ENCODE measurements at regions not wholly inside any gene's neighbourhood (a gene's known extent, or its start where the extent isn't known, plus 50 kb on each side); places are given as distances from the start of the nearest gene placed in this dataset.
"Not testable (repeated sequence)": the region's sequence is repeated elsewhere in the genome, so short reads cannot be mapped to it uniquely, and the experiment has no call there.

- DNase-seq (ENCODE audit: low spot score) = no peak
These were observed 96.5 kb upstream of the HS6ST1 start for GRCh38 chr2:128414946-128415778.

GRCh38 chr2:128415779-128416061 lies 97.1 kb upstream of the HS6ST1 start:
- no peak for DNase-seq (ENCODE audit: low spot score)

- DNase-seq (ENCODE audit: low spot score) = no peak
These were observed 97.6 kb upstream of the HS6ST1 start for GRCh38 chr2:128416109-128416785.

DNA sequence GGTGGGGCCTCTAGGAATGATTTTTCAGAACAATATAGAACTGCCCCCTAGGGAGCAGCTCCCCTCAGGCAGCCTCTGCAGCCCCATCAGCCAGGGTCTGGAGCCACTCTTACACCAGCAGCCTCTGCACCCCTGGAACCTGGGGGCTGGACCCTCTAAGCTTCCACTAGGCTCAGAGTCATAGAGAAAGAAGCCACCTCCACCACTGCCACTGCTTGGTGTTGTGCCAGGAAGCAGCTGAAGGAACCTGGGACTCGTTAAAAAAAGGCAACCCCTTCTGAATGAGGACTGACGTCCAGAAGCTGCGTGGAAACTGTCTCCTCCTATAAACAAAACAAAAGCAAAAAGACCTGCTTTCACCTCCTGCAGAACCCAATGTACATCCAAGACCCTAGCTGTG lies 98.1 kb upstream of the HS6ST1 start:
- no peak for DNase-seq (ENCODE audit: low spot score)

- not testable (repeated sequence) for DNase-seq (ENCODE audit: low spot score)
These were observed 98.6 kb upstream of the HS6ST1 start for GRCh38 chr2:128417264-128417663.

DNA sequence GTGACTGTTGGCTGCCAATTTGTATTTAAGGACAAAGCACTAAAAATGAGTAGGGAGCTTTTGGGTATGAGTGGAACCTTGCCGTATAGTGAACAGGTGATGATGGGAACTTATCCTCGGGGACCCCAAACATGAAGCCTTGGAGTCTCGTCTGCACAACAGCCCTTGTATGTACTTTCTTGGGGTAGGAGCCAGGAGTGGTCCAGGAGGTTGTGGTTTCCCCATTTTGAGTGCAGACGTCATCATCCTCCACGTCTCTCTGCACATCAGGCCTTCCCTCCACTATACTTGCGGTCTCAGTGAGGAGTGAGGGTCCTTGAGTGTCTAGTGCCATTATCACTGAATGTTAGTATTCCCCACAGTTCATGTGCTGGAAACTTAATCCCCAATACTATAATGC lies 101.5 kb upstream of the HS6ST1 start:
- no peak for DNase-seq (ENCODE audit: low spot score)

GRCh38 chr2:128420776-128421175 lies 102.1 kb upstream of the HS6ST1 start:
- no peak for DNase-seq (ENCODE audit: low spot score)

DNA sequence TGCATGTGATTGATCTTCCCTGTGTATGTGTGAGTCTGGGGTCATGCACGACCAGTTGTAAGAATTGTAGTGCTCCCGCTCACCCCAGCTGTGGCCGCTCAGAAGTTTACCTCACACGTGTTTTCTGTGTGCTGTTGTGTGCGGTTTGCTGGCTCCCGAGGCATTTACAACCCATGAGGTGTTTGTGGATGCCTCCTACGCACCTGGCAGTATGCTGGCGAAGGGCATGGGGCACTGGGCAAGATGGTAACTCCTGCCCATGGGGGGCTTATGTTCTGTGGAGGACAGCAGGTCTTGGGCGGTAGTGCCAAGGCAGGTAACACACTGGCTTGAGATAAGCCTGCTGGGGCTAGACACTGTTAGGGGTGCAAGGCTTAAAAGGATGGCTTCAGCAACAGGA lies 102.6 kb upstream of the HS6ST1 start:
- no peak for DNase-seq (ENCODE audit: low spot score)

- DNase-seq (ENCODE audit: low spot score) = no peak
These were observed 103.2 kb upstream of the HS6ST1 start for GRCh38 chr2:128421861-128422311.

GRCh38 chr2:128422571-128422970 lies 103.9 kb upstream of the HS6ST1 start:
- no peak for DNase-seq (ENCODE audit: low spot score)

- DNase-seq (ENCODE audit: low spot score) = no peak
These were observed 105.1 kb upstream of the HS6ST1 start for GRCh38 chr2:128423788-128424165.

DNA sequence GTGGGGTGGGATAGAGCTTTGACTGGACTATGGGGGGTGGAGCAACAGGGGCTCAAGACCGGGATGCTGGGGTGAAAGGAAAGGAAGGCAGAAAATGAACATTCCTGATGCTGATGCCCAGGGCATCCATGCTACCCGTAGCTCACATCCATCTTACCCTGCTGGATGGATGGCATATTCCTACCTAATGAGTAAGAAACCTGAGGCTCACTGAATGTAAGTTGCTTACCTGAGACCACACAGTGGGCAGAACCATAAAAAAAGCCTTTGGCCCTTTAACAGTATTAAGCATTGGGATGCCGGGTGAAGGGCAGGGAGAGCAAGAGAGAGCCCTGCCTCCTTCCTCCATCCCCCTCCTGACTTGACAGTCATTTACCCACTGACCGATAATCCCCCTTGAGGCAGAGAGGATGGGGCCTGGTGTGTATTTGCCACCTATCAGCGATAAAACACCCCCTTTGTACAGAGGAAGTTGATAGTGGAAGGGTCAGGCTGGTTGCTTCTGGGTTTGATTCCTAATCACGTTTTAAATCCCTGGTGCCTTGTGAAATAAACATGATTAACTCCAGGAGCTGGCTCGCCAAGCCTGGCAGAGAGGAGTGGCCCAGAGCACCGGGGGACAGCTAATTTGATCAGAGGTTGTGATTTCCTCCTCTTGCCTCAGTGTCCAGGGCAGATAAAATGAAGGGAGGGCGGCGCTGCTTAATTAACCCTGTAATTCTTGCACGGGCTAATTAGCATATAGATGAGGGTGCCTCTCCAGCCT lies 105.9 kb upstream of the HS6ST1 start:
- no peak for DNase-seq (ENCODE audit: low spot score)

DNA sequence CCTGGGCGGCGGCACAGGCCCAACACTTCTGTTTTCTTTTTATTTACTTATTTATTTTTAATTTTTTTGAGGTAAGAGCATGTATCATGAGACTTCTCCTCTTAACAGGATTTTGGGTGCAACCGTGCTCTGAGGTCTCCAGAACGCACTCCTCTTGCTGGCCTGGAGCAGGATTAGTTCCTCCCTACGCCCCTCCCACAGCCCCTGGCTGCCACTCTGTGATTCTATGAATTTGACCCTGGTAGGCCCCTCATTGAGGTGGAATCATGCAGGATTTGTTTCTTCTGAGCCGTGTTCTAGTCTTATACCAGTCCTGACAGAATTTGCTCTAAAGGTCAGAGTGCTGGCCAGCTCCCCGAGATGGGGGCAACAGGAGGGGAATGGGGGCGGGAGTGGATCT lies 106.5 kb upstream of the HS6ST1 start:
- DNase-seq (ENCODE audit: low spot score) = no peak

DNA sequence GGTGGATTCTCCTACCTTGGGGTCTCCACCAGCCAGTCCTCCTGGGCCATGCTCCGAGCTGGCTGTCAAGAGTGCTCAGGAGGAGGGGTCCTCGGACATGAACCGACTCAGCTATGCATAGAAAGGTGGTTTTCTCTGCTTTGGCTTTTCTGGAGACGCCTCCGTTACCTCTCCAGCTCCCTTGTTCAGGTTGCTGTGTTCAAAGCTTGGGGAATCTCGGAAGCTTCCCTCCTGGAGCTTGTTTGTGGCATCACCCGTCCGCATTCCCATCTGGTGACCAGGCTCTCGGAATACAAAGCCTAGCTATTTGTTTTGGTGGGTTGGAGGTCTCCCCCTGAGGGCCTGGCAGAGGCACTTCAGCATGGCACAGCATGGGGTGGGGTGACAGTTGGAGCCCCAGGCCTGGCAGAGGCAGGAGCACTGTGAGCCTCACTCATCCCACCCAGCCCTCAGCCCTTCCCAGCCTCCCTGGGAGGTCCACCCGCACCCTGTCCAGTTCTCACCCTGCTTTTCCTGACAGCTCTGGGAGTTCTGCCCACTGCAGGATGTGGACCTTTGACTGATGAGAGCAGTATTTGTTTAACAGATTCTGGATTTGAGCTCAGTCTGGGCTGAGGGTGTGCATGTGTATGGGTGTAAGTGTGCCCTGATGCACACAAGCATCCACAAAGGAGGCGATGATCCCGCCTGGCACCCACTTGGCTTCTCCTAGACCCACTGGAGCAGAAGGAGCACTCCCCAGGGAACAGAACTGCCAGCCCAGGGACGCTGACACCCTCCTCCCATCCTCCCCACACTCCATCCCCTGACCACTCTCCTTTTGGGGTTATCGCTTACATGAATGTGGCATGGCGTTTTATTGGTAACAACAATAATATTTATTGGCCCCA lies 107.3 kb upstream of the HS6ST1 start:
- DNase-seq (ENCODE audit: low spot score) = no peak

DNA sequence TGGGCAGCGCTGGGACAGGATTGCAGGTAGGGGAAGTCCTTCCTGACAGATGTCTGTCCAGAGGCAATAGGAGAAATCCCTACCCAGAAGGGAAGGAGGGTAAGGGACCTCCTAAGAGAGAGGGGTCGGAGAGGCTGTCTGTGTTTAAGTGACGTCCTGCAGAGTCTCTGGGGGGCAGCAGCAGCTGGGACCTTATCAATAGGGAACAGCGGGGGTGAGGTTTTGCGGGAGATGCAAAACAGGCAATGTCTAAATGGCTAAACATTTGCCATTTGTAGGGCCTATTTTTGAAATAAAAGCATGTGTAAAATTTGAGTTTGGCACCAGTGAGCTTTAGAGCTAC lies 108.7 kb upstream of the HS6ST1 start:
- DNase-seq (ENCODE audit: low spot score) = no peak

DNA sequence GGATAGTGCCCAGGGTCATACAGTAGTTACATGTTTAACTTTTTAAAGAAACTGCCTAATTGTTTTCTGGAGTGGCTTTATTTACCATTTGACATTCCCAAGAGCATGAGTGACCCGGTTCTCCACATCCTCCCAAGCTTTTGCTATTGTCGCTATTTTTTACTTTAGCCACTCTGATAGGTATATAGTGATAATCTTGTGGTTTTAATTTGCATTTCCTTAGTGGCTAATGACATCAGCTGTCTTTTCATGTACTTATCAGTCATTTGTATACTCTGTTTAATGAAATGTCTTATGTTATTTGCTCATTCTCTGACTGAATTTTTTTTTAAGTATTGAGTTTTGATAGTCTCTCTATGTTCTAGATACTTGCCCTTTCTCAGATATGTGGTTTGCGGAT lies 109.7 kb upstream of the HS6ST1 start:
- no peak for DNase-seq (ENCODE audit: low spot score)

DNA sequence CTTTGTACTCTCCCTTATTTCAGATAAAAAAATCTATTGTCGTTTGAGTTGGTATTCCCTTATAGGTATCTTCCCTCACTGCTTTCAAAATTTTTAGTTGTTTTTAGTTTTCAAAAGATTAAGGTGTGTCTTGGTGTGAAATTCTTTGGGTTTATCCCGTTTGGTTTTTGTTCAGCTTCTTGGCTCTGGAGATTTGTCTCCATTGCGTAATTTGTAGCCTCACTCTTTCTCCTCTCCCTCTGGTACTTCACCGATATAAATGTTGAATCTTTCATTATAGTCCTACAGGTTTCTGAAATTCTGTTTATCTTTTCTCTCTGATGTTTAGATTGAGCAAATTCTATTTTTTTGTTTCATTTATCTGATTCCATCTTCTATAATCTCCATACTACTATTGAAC lies 113.8 kb upstream of the HS6ST1 start:
- DNase-seq (ENCODE audit: low spot score) = no peak

- DNase-seq (ENCODE audit: low spot score) = no peak
These were observed 115.4 kb upstream of the HS6ST1 start for GRCh38 chr2:128433911-128434550.

DNA sequence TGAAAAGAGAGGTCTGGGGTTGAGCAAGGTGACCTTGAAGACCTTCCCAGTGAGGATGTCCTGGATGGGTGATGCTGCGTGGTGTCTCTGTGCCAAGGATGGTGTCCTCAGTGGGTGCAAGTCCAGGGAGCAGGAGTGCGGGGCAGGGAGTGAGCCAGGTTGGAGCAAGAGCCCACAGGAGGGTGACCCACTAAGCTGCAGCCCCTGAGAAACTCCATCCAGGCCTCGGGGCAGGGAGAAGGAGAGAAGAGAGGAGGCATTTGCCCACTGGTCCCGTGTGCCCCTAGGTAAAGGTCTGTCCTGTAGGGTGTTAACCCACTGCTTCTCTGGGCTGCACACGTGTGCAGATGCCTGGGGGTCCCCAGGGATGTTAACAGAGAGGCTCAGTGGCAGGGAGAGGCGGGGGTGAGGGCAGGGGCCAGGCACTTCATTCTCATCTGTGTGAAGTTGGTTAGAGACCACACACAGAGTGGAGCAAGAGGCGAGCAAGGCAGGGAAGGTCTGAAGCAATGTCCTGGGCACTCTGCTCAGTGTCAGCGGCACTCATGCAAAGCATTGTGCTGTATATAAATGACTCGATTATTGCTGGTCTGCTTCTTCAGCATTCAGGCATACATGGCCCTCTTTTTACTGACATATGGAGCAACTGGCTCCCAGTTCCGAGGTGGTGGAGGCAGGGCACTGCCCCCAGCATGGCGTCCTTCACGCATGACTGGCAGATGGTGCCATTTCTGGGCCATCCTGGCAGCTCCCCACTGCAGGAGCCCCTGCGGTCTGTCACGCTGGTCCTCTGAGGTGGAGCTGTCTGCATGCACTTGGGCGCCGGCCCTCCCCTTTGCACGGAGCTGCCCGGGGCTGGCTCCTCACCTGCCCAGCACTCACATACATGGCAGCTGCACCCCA lies 117.2 kb upstream of the HS6ST1 start:
- no peak for DNase-seq (ENCODE audit: low spot score)

DNA sequence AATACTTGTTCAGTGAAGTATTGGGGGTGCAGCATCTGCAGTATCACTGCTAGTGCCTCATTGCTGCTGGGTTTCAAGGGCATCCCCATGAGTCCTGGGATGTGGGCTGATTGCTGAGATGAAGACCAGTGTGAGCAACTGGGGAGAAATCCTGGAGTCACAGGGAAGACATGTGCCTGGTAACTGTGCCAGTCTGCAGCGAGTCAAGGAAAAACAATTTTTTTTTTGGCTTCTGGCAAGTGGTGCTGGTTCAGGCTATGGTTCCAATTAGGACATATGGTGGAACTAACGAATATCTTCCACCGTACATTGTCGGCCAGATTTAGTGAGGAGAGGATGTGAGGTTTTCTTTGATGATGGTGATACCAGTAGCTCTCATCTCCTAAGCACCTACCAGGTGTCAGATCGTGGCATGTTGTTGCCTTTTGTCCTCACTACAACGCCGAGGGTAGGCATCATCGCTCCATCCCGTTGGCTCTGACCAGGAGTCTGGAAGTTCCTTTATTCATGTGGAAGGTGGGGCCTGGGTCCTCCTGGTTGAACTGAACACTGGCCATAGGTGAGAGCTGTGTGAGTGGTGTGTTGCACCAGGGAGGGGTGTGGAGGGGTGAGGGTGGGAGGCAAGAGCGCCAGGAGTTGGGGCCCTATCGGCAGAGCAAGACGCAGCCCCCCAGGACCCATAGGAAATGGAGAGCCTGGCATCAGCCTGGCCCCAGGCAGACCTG lies 118.0 kb upstream of the HS6ST1 start:
- no peak for DNase-seq (ENCODE audit: low spot score)

Data from HuH-7.5 (cell line).